Mammary epithelial cell (primary cell): ENCODE measurements at regions not wholly inside any gene's neighbourhood (a gene's known extent, or its start where the extent isn't known, plus 50 kb on each side); places are given as distances from the start of the nearest gene placed in this dataset.

Experiments
- CTCF ChIP-seq, 2 donors: IDR thresholded peaks in 1 of 2; conservative IDR thresholded peaks in 1 of 2; 2 replicates each; pipeline ENCODE4 v1.5.1; 2011 to 2012; ENCODE audit warnings: inconsistent platforms in 2 of 2, low read length in 2 of 2, mild to moderate bottlenecking in 2 of 2, control low read depth in 1 of 2, low read depth in 1 of 2; ENCODE audit not compliant: insufficient read depth in 1 of 2; ENCODE audit errors: extremely low read depth in 1 of 2
- EZH2 ChIP-seq: IDR thresholded peaks from 2 replicates; pipeline ENCODE4 v1.6.1; 2012; ENCODE audit warnings: low read length, inconsistent platforms, borderline replicate concordance

GRCh38 chr2:7701791-7702190, 784.6 kb downstream of the RNF144A start:
- no peak for TF ChIP-seq EZH2
- TF ChIP-seq CTCF (conservative IDR thresholded peaks at IDR 0.05 in 1 of 2, IDR thresholded peaks at IDR 0.05 in 1 of 2; ENCODE audit: extremely low read depth in 1 of 2, insufficient read depth in 1 of 2, low read depth in 1 of 2, low read length in 2 of 2) = no peak
